GM12864 (cell line): ENCODE measurements at regions not wholly inside any gene's neighbourhood (a gene's known extent, or its start where the extent isn't known, plus 50 kb on each side); places are given as distances from the start of the nearest gene placed in this dataset.

Experiments used
- DNase-seq: peaks from one replicate; pipeline ENCODE4 v3.0.0-alpha.2; 2011; ENCODE audit warnings: low read depth
- H3K4me3 ChIP-seq: 2 replicates; pipeline ENCODE4 v1.5.1; 2011; ENCODE audit warnings: mild to moderate bottlenecking, low read depth, low read length, control low read depth
- TF ChIP-seq, protein P1 (sequence below): IDR thresholded peaks from 2 replicates; pipeline ENCODE4 v1.5.1; 2011; ENCODE audit warnings: low read depth, mild to moderate bottlenecking, moderate library complexity, low read length, control low read depth, inconsistent platforms; ENCODE audit errors: missing control alignments

DNA sequence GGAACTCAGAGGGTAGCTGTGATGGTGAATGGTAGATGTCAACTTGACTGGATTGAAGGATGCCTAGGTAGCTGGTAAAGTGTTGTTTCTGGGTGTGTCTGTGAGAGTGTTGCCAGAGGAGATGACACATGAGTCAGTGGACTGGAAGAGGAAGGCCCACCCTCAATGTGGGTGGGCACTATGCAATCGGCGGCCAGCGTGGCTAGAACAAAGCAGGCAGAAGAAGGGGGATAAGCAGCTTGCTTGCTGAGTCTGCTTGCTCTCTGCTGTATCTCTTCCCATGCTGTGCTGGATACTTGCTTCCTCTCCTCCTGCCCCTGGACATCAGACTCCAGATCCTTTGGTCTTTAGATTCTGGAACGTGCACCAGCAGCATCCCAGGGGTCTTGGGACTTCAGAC is 128.1 kb downstream of the AIPL1 start:
- H3K4me3 ChIP-seq = no peak overlapping the region
- DNase-seq = no peak
- TF ChIP-seq, protein P1, sequence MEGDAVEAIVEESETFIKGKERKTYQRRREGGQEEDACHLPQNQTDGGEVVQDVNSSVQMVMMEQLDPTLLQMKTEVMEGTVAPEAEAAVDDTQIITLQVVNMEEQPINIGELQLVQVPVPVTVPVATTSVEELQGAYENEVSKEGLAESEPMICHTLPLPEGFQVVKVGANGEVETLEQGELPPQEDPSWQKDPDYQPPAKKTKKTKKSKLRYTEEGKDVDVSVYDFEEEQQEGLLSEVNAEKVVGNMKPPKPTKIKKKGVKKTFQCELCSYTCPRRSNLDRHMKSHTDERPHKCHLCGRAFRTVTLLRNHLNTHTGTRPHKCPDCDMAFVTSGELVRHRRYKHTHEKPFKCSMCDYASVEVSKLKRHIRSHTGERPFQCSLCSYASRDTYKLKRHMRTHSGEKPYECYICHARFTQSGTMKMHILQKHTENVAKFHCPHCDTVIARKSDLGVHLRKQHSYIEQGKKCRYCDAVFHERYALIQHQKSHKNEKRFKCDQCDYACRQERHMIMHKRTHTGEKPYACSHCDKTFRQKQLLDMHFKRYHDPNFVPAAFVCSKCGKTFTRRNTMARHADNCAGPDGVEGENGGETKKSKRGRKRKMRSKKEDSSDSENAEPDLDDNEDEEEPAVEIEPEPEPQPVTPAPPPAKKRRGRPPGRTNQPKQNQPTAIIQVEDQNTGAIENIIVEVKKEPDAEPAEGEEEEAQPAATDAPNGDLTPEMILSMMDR = no peak

DNA sequence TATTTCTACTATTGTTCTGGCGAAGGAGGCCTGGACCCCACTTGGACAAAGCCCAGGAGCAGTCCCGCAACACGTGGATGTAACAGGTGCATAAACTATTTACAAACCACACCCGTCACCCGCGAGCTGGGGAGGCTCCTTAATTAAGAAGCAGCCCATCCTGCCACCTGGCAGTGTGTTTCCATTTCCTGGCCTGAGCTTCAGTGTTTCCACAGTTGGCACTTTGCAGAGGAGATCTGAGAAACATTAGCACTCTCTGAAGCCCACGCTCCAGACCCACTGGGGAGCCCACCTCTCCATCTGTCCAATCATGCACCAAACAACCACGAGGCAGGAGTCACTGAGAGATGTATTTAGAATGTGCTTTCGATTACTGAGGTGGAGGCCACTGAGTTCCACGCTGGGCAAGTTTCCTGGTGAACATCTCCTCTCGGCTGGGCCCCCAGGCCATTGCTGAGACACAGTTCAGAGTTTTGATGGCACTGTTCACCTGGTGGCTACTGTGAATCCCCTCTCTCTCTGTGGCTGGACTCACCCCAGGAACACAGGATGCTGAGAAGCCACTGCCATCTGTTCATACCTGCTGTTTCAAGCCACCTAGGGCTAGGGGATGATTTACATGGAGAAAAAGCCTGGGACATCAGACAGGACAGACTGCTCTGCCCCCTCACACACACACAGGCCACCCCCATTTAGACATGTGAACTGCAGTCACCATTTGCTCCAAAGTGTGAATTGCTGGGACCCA is 129.1 kb downstream of the AIPL1 start:
- DNase-seq = no peak
- TF ChIP-seq, protein P1 = no peak
- no peak overlapping the region for H3K4me3 ChIP-seq

DNA sequence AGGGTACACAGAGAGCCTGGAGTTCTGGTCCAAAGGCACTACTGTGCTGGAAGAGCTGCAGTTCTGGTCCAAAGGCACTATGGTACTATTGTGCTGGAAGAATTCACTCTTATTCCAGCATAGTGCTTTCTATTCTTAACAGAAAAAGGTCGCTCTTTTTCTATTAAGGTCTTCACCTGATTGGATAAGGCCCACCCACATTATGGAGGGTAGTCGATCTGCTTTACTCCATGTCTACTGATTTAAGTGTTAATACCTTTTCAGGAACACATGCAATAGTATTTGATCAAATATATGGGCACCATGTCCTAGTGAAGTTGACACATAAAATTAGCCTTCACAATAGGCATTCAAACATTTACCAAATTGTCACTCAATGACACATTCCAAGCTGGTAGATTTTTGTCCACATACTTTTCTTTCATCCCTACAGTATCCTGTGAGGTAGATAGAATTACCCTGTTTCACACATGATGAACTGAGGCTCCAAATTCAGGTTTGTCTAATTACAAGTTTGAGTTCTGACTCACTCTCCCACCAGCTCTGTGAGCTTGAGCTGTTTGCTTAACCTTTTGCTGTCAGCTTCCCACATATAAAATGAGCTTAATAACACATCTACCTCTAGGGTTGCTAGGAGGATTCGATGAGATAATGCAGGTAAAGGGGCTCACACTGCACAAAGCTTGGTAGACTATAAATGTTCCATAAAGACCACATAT is 129.9 kb downstream of the AIPL1 start:
- no peak for DNase-seq
- H3K4me3 ChIP-seq = no peak overlapping the region
- TF ChIP-seq, protein P1 = no peak

DNA sequence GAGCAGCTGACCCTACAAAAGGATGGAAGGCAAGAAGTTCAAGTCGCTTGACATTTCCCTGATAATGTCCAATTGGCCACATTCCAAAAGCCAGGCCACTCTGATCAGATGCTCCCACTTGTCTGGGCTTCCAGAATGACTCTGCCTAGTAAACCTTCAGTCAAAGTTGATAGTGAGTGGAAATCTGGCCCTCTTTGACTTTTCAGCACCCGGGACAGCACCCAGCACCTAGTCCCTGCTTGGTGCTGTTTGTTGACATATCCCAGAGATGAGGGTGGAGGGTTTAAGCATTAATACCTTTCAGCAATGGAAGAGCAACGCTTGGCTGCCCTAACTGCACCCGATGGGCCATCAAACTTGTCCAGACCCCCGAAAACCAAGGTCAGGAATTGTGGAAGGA is 131.3 kb downstream of the AIPL1 start:
- TF ChIP-seq, protein P1 = no peak
- H3K4me3 ChIP-seq = no peak overlapping the region
- no peak for DNase-seq

DNA sequence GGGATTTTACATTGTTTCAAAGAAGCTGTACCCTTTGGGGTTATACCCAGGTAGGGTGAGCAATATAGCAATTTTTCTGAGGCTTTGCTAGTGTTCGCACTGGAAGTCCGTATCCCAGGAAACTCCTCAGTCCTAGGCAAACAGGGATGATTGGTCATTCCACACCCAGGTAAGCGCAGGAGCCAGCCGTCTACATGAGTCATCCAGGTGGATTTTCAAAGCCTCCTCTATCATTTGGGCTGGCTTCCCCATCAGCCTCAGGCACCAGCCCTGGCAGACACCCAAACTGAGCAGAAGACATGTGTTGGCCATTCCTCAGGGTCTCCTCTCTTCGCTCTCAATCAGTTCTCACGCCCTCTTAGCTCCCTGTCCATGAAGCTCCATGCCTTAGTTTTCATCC is 135.6 kb downstream of the AIPL1 start:
- TF ChIP-seq, protein P1 = no peak
- no peak for DNase-seq
- no peak overlapping the region for H3K4me3 ChIP-seq

DNA sequence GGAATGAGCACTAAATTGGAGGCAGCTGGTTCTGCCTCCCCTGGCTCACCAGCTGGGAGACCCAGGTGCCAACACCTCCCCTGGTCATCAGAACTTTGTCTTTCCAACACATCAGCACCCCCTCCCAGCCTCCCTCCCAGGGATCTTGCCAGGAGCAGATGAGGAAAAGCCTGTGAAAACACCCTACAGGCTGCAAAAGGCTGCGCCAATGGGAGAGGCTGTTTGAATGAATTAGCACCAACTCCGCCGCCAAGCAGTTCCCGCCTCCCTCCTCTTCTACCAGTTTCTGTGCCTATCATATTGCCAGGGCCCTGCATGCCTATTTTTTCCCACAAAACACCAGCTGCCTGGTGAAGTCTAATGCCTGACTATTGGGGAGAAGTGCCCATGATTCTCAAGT is 137.0 kb downstream of the AIPL1 start:
- H3K4me3 ChIP-seq = no peak overlapping the region
- DNase-seq = no peak
- TF ChIP-seq, protein P1 = no peak
